ENCODE measurements at regions not wholly inside any gene's neighbourhood (a gene's known extent, or its start where the extent isn't known, plus 50 kb on each side); places are given as distances from the start of the nearest gene placed in this dataset.
A peak's percentile ranks its signal among the peaks of the same experiment; 100 is the strongest.

- DNase-seq (ENCODE audit: low spot score), result no peak
- Histone ChIP-seq H3K27ac (ENCODE audit: low read depth, low read length, poor library complexity, severe bottlenecking) (no peak overlapping the region), H3K4me3 (ENCODE audit: low read depth, low read length, poor library complexity, severe bottlenecking) (no peak overlapping the region), H3K4me1 (ENCODE audit: insufficient read depth, low read length, poor library complexity, severe bottlenecking) (peaks cover 3% of the 10 kb centered on the region), H3K36me3 (ENCODE audit: insufficient read depth, low read length, poor library complexity, severe bottlenecking) (peaks cover 7% of the 10 kb centered on the region), H3K9me3 (ENCODE audit: low read depth, low read length, poor library complexity, severe bottlenecking) (peaks cover 10% of the 10 kb centered on the region), H3K27me3 (replicated peaks; ENCODE audit: insufficient read depth, low read depth, low read length, poor library complexity) (no peaks in the 10 kb centered on the region)
- CTCF ChIA-PET, result no interaction called here
- POLR2A ChIA-PET (ENCODE audit: low non-redundant PET), result no interaction called here
- BruUV-seq (replicated peaks), result no TSS peak
- TF ChIP-seq CTCF (conservative IDR thresholded peaks at IDR 0.05; ENCODE audit: low read depth, low read length) (no peak), EZH2 (IDR thresholded peaks at IDR 0.05; ENCODE audit: borderline replicate concordance, low read depth, low read length, poor library complexity, severe bottlenecking) (no peak)
- intact Hi-C loops (cut with micrococcal nuclease; ENCODE audit: unreplicated experiment), result no loop called here
Observed at GRCh38 chr2:78715293-78715692, 310.2 kb upstream of the REG3G start.

GRCh38 chr2:78718024-78718423 lies 307.5 kb upstream of the REG3G start:
- CTCF ChIA-PET, result no interaction called here
- Histone ChIP-seq H3K9me3 (ENCODE audit: low read depth, low read length, poor library complexity, severe bottlenecking) (peaks cover 6% of the 10 kb centered on the region), H3K27me3 (replicated peaks; ENCODE audit: insufficient read depth, low read depth, low read length, poor library complexity) (no peaks in the 10 kb centered on the region), H3K4me3 (ENCODE audit: low read depth, low read length, poor library complexity, severe bottlenecking) (no peak overlapping the region), H3K36me3 (ENCODE audit: insufficient read depth, low read length, poor library complexity, severe bottlenecking) (peaks cover 7% of the 10 kb centered on the region), H3K4me1 (ENCODE audit: insufficient read depth, low read length, poor library complexity, severe bottlenecking) (peaks cover 3% of the 10 kb centered on the region), H3K27ac (ENCODE audit: low read depth, low read length, poor library complexity, severe bottlenecking) (peak overlapping the region; percentile 4)
- POLR2A ChIA-PET (ENCODE audit: low non-redundant PET), result no interaction called here
- intact Hi-C loops (cut with micrococcal nuclease; ENCODE audit: unreplicated experiment), result no loop called here
- BruUV-seq (replicated peaks), result no TSS peak
- TF ChIP-seq EZH2 (IDR thresholded peaks at IDR 0.05; ENCODE audit: borderline replicate concordance, low read depth, low read length, poor library complexity, severe bottlenecking) (no peak), CTCF (conservative IDR thresholded peaks at IDR 0.05; ENCODE audit: low read depth, low read length) (no peak)
- no peak for DNase-seq (ENCODE audit: low spot score)

GRCh38 chr2:78718473-78718872 lies 307.0 kb upstream of the REG3G start:
- intact Hi-C loops (cut with micrococcal nuclease; ENCODE audit: unreplicated experiment), result no loop called here
- ChIA-PET POLR2A (ENCODE audit: low non-redundant PET) (no interaction called here), CTCF (no interaction called here)
- TF ChIP-seq CTCF (conservative IDR thresholded peaks at IDR 0.05; ENCODE audit: low read depth, low read length) (no peak), EZH2 (IDR thresholded peaks at IDR 0.05; ENCODE audit: borderline replicate concordance, low read depth, low read length, poor library complexity, severe bottlenecking) (no peak)
- Histone ChIP-seq H3K27me3 (replicated peaks; ENCODE audit: insufficient read depth, low read depth, low read length, poor library complexity) (no peaks in the 10 kb centered on the region), H3K9me3 (ENCODE audit: low read depth, low read length, poor library complexity, severe bottlenecking) (peaks cover 2% of the 10 kb centered on the region), H3K36me3 (ENCODE audit: insufficient read depth, low read length, poor library complexity, severe bottlenecking) (peaks cover 3% of the 10 kb centered on the region), H3K4me1 (ENCODE audit: insufficient read depth, low read length, poor library complexity, severe bottlenecking) (peaks cover 3% of the 10 kb centered on the region), H3K27ac (ENCODE audit: low read depth, low read length, poor library complexity, severe bottlenecking) (no peak overlapping the region), H3K4me3 (ENCODE audit: low read depth, low read length, poor library complexity, severe bottlenecking) (no peak overlapping the region)
- DNase-seq (ENCODE audit: low spot score), result no peak
- BruUV-seq (replicated peaks), result no TSS peak

Measured in A673 (cell line).